ENCODE measurements at regions not wholly inside any gene's neighbourhood (a gene's known extent, or its start where the extent isn't known, plus 50 kb on each side); places are given as distances from the start of the nearest gene placed in this dataset.

GRCh38 chr10:128922619-128923196 lies 544.3 kb upstream of the MGMT start:
- no peak for DNase-seq

GRCh38 chr10:128924918-128925317 lies 542.1 kb upstream of the MGMT start:
- no peak for DNase-seq

- DNase-seq, result no peak
Observed at GRCh38 chr10:128926711-128927110, 540.3 kb upstream of the MGMT start.

- no peak for DNase-seq
Observed at GRCh38 chr10:128927497-128928161, 539.4 kb upstream of the MGMT start.

- no peak for DNase-seq
Observed at GRCh38 chr10:128928231-128928836, 538.7 kb upstream of the MGMT start.

GRCh38 chr10:128929131-128929530 lies 537.9 kb upstream of the MGMT start:
- DNase-seq, result no peak

GRCh38 chr10:128929767-128930166 lies 537.3 kb upstream of the MGMT start:
- DNase-seq, result no peak

GRCh38 chr10:128930515-128930914 lies 536.5 kb upstream of the MGMT start:
- DNase-seq, result no peak

GRCh38 chr10:128932071-128932820 lies 534.8 kb upstream of the MGMT start:
- DNase-seq, result no peak

GRCh38 chr10:128934492-128934891 lies 532.5 kb upstream of the MGMT start:
- no peak for DNase-seq

GRCh38 chr10:128936392-128936791 lies 530.6 kb upstream of the MGMT start:
- DNase-seq, result no peak

- no peak for DNase-seq
Observed at GRCh38 chr10:128938558-128938957, 528.5 kb upstream of the MGMT start.

- no peak for DNase-seq
Observed at GRCh38 chr10:128940081-128940480, 527.0 kb upstream of the MGMT start.

GRCh38 chr10:128943111-128943510 lies 523.9 kb upstream of the MGMT start:
- no peak for DNase-seq

GRCh38 chr10:128945398-128945797 lies 521.6 kb upstream of the MGMT start:
- DNase-seq, result no peak

- no peak for DNase-seq
Observed at GRCh38 chr10:128950159-128950915, 516.7 kb upstream of the MGMT start.

- no peak for DNase-seq
Observed at GRCh38 chr10:128950916-128951275, 516.1 kb upstream of the MGMT start.

- no peak for DNase-seq
Observed at GRCh38 chr10:128952856-128953255, 514.2 kb upstream of the MGMT start.

- DNase-seq, result no peak
Observed at GRCh38 chr10:128956149-128956548, 510.9 kb upstream of the MGMT start.

- DNase-seq, result no peak
Observed at GRCh38 chr10:128957221-128957620, 509.8 kb upstream of the MGMT start.

GRCh38 chr10:128958834-128959690 lies 508.0 kb upstream of the MGMT start:
- no peak for DNase-seq

- no peak for DNase-seq
Observed at GRCh38 chr10:128959746-128960145, 507.3 kb upstream of the MGMT start.
